ENCODE measurements at regions not wholly inside any gene's neighbourhood (a gene's known extent, or its start where the extent isn't known, plus 50 kb on each side); places are given as distances from the start of the nearest gene placed in this dataset.

DNA sequence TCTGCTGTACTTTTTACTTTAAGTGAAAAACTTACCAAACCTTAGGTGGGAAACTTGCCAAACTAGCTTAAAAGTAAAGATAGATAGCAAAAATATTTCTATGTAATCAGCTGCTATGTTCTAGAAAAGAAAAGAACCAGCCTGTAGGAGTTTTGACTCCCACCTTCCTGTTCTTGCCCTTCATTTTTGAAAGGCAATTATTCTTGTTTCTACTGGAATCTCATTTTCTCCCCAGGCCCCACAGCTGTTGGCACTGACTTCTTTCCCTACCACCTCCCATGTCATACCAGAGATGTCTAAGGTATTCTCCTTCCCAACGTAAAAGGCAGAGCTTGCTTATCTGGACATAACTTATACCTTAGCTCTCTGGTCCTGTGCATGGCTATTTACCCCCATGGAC is 389.7 kb downstream of the ARHGEF28 start:
- H4K20me1 ChIP-seq (ENCODE audit: control insufficient read depth, insufficient read depth), result no peaks in the 10 kb centered on the region
- ChIA-PET POLR2A (no interaction called here), SMC1A (ENCODE audit: uncharacterized antibody, unreplicated experiment) (interaction anchor here (0.5 kb wide), 1 partner anchor 475 kb away, joined by 3 read pairs; no protein-coding TSS in a partner anchor), RAD21 (ENCODE audit: unreplicated experiment) (no interaction called here), CTCF (no interaction called here)
- H3K9ac ChIP-seq (ENCODE audit: control insufficient read depth, insufficient read depth, low read length), result no peak overlapping the region
- FAIRE-seq (no peak), DNase-seq (ENCODE audit: low read depth, low spot score) (no peak), ATAC-seq (no peak)
- H3K27ac ChIP-seq (ENCODE audit: control insufficient read depth, insufficient read depth), result no peak overlapping the region
- WGBS (ENCODE audit: insufficient coverage, insufficient replicate concordance, low lambda C conversion rate, missing lambda C conversion rate), result 81% methylated on average over 1 of the region's 1 CpG
- H3K4me2 ChIP-seq (ENCODE audit: control insufficient read depth, insufficient read depth), result no peak overlapping the region
- H3K27me3 ChIP-seq (replicated peaks in 1 of 2; ENCODE audit: control insufficient read depth in 2 of 2, insufficient read depth in 2 of 2, low read length in 1 of 2), result no peaks in the 10 kb centered on the region
- intact Hi-C loops (cut with micrococcal nuclease; ENCODE audit: unreplicated experiment) (no loop called here), in situ Hi-C loops (cut with MboI) (no loop called here)
- no peaks in the 10 kb centered on the region for H3K9me3 ChIP-seq (replicated peaks; ENCODE audit: control insufficient read depth, insufficient read depth, low read length)
- no peaks in the 10 kb centered on the region for H3K36me3 ChIP-seq (ENCODE audit: control insufficient read depth in 2 of 2, insufficient read depth in 2 of 2, low read length in 1 of 2)
- H3K79me2 ChIP-seq (ENCODE audit: control insufficient read depth, insufficient read depth, low read length), result no peaks in the 10 kb centered on the region
- H2AFZ ChIP-seq (ENCODE audit: control insufficient read depth, low read depth, low read length), result no peak overlapping the region
- TF ChIP-seq E2F4 (IDR thresholded peaks at IDR 0.05; ENCODE audit: low read depth, low read length), result no peak
- no peak for TF ChIP-seq POLR2A (IDR thresholded peaks at IDR 0.05; ENCODE audit: low read depth, low read length)
- TF ChIP-seq NFYB (IDR thresholded peaks at IDR 0.05; ENCODE audit: insufficient read depth, low read depth, low read length), result no peak
- TF ChIP-seq ATF3 (IDR thresholded peaks at IDR 0.05; ENCODE audit: borderline replicate concordance, extremely low read depth, low read depth, low read length), result no peak
- TF ChIP-seq SIN3A (IDR thresholded peaks at IDR 0.05; ENCODE audit: low read depth, low read length), result no peak
- TF ChIP-seq IKZF2 (IDR thresholded peaks at IDR 0.05), result no peak
- TF ChIP-seq MTA2 (IDR thresholded peaks at IDR 0.05; ENCODE audit: low read depth), result no peak
- TF ChIP-seq, protein P1, sequence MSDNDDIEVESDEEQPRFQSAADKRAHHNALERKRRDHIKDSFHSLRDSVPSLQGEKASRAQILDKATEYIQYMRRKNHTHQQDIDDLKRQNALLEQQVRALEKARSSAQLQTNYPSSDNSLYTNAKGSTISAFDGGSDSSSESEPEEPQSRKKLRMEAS (IDR thresholded peaks at IDR 0.05; ENCODE audit: low read depth, low read length), result no peak
- no peak for TF ChIP-seq BCL3 (IDR thresholded peaks at IDR 0.05; ENCODE audit: borderline replicate concordance, insufficient read depth, low read depth, low read length, poor library complexity, severe bottlenecking)
- no peak for TF ChIP-seq SPI1 (IDR thresholded peaks at IDR 0.05; ENCODE audit: borderline replicate concordance, insufficient read depth, low read depth, low read length)
- TF ChIP-seq CBX5 (IDR thresholded peaks at IDR 0.05; ENCODE audit: low read depth), result no peak
- TF ChIP-seq BMI1 (IDR thresholded peaks at IDR 0.05; ENCODE audit: borderline replicate concordance), result no peak
- no peak for TF ChIP-seq ZBTB40 (IDR thresholded peaks at IDR 0.05; ENCODE audit: borderline replicate concordance)
- no TSS peak for BruUV-seq (replicated peaks)
- H3K4me1 ChIP-seq (ENCODE audit: control insufficient read depth, insufficient read depth, low read length), result no peaks in the 10 kb centered on the region
- H3K4me3 ChIP-seq, result no peak overlapping the region
